Uterus (tissue), 2 donors: ENCODE measurements at regions not wholly inside any gene's neighbourhood (a gene's known extent, or its start where the extent isn't known, plus 50 kb on each side); places are given as distances from the start of the nearest gene placed in this dataset.

Source experiments
- POLR2A ChIP-seq, 2 donors: fragments of 450-650 bp; IDR thresholded peaks; one replicate each; pipeline ENCODE4 v1.6.1; 2016; ENCODE audit warnings: antibody characterized with exemption in 2 of 2, mild to moderate bottlenecking in 1 of 2, moderate library complexity in 1 of 2
- TF ChIP-seq, protein P1 (sequence below), 4 experiments: fragments of 200-600 bp in 2 of 4; fragments of 450-650 bp in 2 of 4; sonication (generic) in 2 of 4; IDR thresholded peaks; one replicate each; pipeline ENCODE4 v1.5.1; 2016 to 2019; ENCODE audit warnings: antibody characterized with exemption in 4 of 4, mild to moderate bottlenecking in 2 of 4, moderate library complexity in 1 of 4

DNA sequence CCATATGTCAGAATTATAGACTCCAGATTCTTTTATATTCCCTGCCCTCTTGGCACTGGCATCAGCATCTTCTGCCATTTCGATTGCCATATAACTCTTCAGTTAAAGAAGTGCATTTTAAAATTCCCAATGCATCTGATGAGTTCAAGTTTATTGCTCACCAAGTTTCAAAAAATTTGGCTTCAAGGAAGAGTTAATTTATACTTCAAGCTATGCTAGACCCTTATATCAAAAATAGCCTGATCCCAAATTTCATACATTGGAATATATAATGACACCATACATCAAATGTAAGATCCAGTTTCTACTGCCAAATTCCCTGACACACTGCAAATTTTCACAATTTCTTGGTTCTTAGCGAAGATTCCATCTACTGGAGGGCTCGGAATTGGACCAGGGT, 1058.6 kb downstream of the NTRK3 start:
- TF ChIP-seq POLR2A (IDR thresholded peaks at IDR 0.05): no peak
- TF ChIP-seq, protein P1, sequence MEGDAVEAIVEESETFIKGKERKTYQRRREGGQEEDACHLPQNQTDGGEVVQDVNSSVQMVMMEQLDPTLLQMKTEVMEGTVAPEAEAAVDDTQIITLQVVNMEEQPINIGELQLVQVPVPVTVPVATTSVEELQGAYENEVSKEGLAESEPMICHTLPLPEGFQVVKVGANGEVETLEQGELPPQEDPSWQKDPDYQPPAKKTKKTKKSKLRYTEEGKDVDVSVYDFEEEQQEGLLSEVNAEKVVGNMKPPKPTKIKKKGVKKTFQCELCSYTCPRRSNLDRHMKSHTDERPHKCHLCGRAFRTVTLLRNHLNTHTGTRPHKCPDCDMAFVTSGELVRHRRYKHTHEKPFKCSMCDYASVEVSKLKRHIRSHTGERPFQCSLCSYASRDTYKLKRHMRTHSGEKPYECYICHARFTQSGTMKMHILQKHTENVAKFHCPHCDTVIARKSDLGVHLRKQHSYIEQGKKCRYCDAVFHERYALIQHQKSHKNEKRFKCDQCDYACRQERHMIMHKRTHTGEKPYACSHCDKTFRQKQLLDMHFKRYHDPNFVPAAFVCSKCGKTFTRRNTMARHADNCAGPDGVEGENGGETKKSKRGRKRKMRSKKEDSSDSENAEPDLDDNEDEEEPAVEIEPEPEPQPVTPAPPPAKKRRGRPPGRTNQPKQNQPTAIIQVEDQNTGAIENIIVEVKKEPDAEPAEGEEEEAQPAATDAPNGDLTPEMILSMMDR (IDR thresholded peaks at IDR 0.05): no peak
